SU-DHL-6 (cell line): ENCODE measurements at regions not wholly inside any gene's neighbourhood (a gene's known extent, or its start where the extent isn't known, plus 50 kb on each side); places are given as distances from the start of the nearest gene placed in this dataset.

Source experiments
- H2AFZ ChIP-seq: fragments of 200-600 bp; sonication (generic); 2 replicates; pipeline ENCODE4 v1.6.1; 2014; ENCODE audit warnings: low read depth, mild to moderate bottlenecking, moderate library complexity, mixed read lengths, antibody characterized with exemption, low read length; ENCODE audit not compliant: severe bottlenecking
- H3F3A ChIP-seq: fragments of 200-600 bp; shearing (Covaris generic); 2 replicates; pipeline ENCODE4 v1.6.0; 2016; ENCODE audit warnings: antibody characterized with exemption, mild to moderate bottlenecking; ENCODE audit not compliant: insufficient read depth
- H3K27ac ChIP-seq: fragments of 200-600 bp; sonication (generic); 2 replicates; pipeline ENCODE4 v1.5.1; 2016; ENCODE audit warnings: low read depth, mild to moderate bottlenecking, low read length, moderate library complexity, mixed read lengths
- H3K27me3 ChIP-seq: fragments of 200-600 bp; sonication (generic), shearing (Covaris generic); 2 replicates; pipeline ENCODE4 v1.6.0; 2014; ENCODE audit warnings: mild to moderate bottlenecking, low read length
- H3K36me3 ChIP-seq: fragments of 200-600 bp; sonication (generic); 2 replicates; pipeline ENCODE4 v1.6.1; 2014; ENCODE audit warnings: mild to moderate bottlenecking, low read length, mixed read lengths
- H3K4me2 ChIP-seq: fragments of 300-600, 200-600 bp; shearing (Covaris generic), sonication (generic); 2 replicates; pipeline ENCODE4 v1.6.0; 2014; ENCODE audit warnings: low read length, low read depth, mild to moderate bottlenecking; ENCODE audit not compliant: poor library complexity, severe bottlenecking
- H3K4me3 ChIP-seq: fragments of 200-600 bp; sonication (generic); 2 replicates; pipeline ENCODE4 v1.5.1; 2014; ENCODE audit warnings: antibody characterized with exemption, low read length, mild to moderate bottlenecking, mixed read lengths; ENCODE audit not compliant: insufficient read depth, poor library complexity, severe bottlenecking
- H3K79me2 ChIP-seq: fragments of 200-600 bp; sonication (generic); 2 replicates; pipeline ENCODE4 v1.6.1; 2014; ENCODE audit warnings: mild to moderate bottlenecking, low read length, moderate library complexity; ENCODE audit not compliant: insufficient read depth
- H3K9ac ChIP-seq: fragments of 200-600 bp; sonication (generic); 2 replicates; pipeline ENCODE4 v1.7.0; 2014; ENCODE audit warnings: mild to moderate bottlenecking, low read length
- H3K9me2 ChIP-seq: fragments of 200-600 bp; sonication (generic); replicated peaks from 2 replicates; pipeline ENCODE4 v1.6.1; 2014; ENCODE audit warnings: low read length; ENCODE audit not compliant: insufficient read depth
- H3K9me3 ChIP-seq: fragments of 200-600 bp; sonication (generic); 2 replicates; pipeline ENCODE4 v1.6.1; 2014; ENCODE audit warnings: low read length, mixed read lengths; ENCODE audit not compliant: insufficient read depth
- H4K20me1 ChIP-seq: fragments of 200-600 bp; sonication (generic); 2 replicates; pipeline ENCODE4 v1.6.1; 2014; ENCODE audit warnings: low read depth, mild to moderate bottlenecking, antibody characterized with exemption, low read length, moderate library complexity, mixed read lengths
- CTCF ChIP-seq: fragments of 200-600 bp; sonication (generic); IDR thresholded peaks from one replicate; pipeline ENCODE4 v1.5.1; 2017; ENCODE audit warnings: antibody characterized with exemption, mild to moderate bottlenecking, low read length, moderate library complexity; ENCODE audit not compliant: insufficient read depth, poor library complexity, severe bottlenecking
- EZH2phosphoT487 ChIP-seq: fragments of 200-600 bp; sonication (generic), shearing (Covaris generic); conservative IDR thresholded peaks from 2 replicates; pipeline ENCODE4 v1.6.1; 2018; ENCODE audit warnings: mild to moderate bottlenecking, antibody characterized with exemption, low read length, moderate library complexity, mixed read lengths

DNA sequence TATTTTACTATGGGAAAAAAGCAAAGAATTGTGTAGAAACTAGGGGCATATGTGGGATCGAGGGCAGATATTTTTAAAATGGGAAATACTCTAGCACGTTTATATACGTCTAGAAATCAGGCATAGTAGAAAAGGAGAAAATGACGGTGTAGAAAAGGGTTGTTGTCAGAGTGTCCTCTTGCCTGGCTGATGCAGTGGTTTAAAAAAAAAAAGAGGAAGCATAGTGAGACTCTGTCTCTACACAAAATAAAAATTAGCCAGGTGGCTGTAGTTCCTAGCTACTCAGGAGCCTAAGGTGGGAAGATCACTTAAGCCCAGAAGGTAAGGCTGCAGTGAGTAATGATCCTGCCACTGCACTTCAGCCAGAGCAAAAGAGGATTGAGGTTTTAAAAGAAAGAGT, 64.7 kb upstream of the LRRC7 start:
- H2AFZ ChIP-seq, result no peak overlapping the region
- H3K9me3 ChIP-seq, result no peaks in the 10 kb centered on the region
- no peak overlapping the region for H3K9ac ChIP-seq
- H4K20me1 ChIP-seq, result no peaks in the 10 kb centered on the region
- H3K4me3 ChIP-seq, result no peak overlapping the region
- no peaks in the 10 kb centered on the region for H3K9me2 ChIP-seq
- no peaks in the 10 kb centered on the region for H3K79me2 ChIP-seq
- TF ChIP-seq CTCF (no peak), EZH2phosphoT487 (no peak)
- H3K36me3 ChIP-seq, result no peaks in the 10 kb centered on the region
- H3K27me3 ChIP-seq, result no peaks in the 10 kb centered on the region
- H3K4me2 ChIP-seq, result no peak overlapping the region
- H3F3A ChIP-seq, result no peaks in the 10 kb centered on the region
- H3K27ac ChIP-seq, result no peak overlapping the region

GRCh38 chr1:69504730-69505252, 62.9 kb upstream of the LRRC7 start:
- Histone ChIP-seq H3K9me3 (no peaks in the 10 kb centered on the region), H3K36me3 (no peaks in the 10 kb centered on the region), H3K9me2 (no peaks in the 10 kb centered on the region), H3K27ac (no peak overlapping the region), H3K4me3 (no peak overlapping the region), H3F3A (no peaks in the 10 kb centered on the region), H2AFZ (no peak overlapping the region), H3K79me2 (no peaks in the 10 kb centered on the region), H3K27me3 (no peaks in the 10 kb centered on the region), H4K20me1 (no peaks in the 10 kb centered on the region), H3K4me2 (no peak overlapping the region), H3K9ac (no peak overlapping the region)
- TF ChIP-seq EZH2phosphoT487 (no peak), CTCF (no peak)

- no peaks in the 10 kb centered on the region for H3K9me2 ChIP-seq
- no peak overlapping the region for H3K4me2 ChIP-seq
- H3K4me3 ChIP-seq, result no peak overlapping the region
- H3K27me3 ChIP-seq, result no peaks in the 10 kb centered on the region
- H3K36me3 ChIP-seq, result no peaks in the 10 kb centered on the region
- no peaks in the 10 kb centered on the region for H4K20me1 ChIP-seq
- no peaks in the 10 kb centered on the region for H3K79me2 ChIP-seq
- H3K9me3 ChIP-seq, result no peaks in the 10 kb centered on the region
- TF ChIP-seq CTCF, result no peak
- TF ChIP-seq EZH2phosphoT487, result no peak
- H3K9ac ChIP-seq, result no peak overlapping the region
- no peak overlapping the region for H3K27ac ChIP-seq
- H2AFZ ChIP-seq, result no peak overlapping the region
- H3F3A ChIP-seq, result no peaks in the 10 kb centered on the region
Observed at GRCh38 chr1:69506311-69506710, 61.4 kb upstream of the LRRC7 start.
